ENCODE measurements at regions not wholly inside any gene's neighbourhood (a gene's known extent, or its start where the extent isn't known, plus 50 kb on each side); places are given as distances from the start of the nearest gene placed in this dataset.
A peak's percentile ranks its signal among the peaks of the same experiment; 100 is the strongest.

- intact Hi-C loops (cut with DNase I), result no loop called here
- H3K27ac ChIP-seq, result peak overlapping the region in 1 of 4 donors; percentile 47
- TF ChIP-seq POLR2A (IDR thresholded peaks at IDR 0.05) (no peak), POLR2AphosphoS5 (IDR thresholded peaks at IDR 0.05) (peak in 2 of 4 donors; percentile 46 to 53)
- H3K27me3 ChIP-seq, result no peaks in the 10 kb centered on the region
- H3K9me3 ChIP-seq, result no peaks in the 10 kb centered on the region
- peaks cover 0 to 31% (median 13%) of the 10 kb centered on the region in 4 donors for H3K4me1 ChIP-seq
- no peak overlapping the region for H3K4me3 ChIP-seq
- WGBS, 2 donors, result 0 to 28% methylated on average over 1 of the region's 1 CpG
- DNase-seq, result no peak
- H3K36me3 ChIP-seq, result no peaks in the 10 kb centered on the region
Measured at GRCh38 chr10:109275960-109276359, 647.4 kb downstream of the XPNPEP1 start.

DNA sequence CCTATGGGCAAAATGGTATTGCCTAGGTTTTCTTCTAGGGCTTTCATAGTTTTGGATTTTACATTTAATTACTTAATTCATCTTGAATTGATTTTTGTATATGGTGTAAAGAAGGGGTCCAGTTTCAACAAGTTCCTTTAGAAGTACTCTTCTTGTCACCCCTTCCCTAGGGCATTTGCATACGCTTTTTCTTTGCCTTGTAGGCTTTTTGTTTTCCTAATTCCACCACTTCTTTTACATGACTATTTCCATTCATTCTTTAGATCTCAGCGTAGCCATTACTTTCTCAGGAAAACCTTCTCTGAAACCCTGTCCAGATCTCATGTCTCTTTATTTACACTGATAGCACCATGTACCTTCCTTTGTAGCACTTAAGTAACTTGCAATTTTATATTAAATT, 648.6 kb downstream of the XPNPEP1 start:
- no peak overlapping the region for H3K4me3 ChIP-seq
- H3K27ac ChIP-seq, result no peak overlapping the region
- intact Hi-C loops (cut with DNase I), result no loop called here
- H3K27me3 ChIP-seq, result no peaks in the 10 kb centered on the region
- H3K4me1 ChIP-seq, result peaks cover 0 to 31% (median 13%) of the 10 kb centered on the region in 4 donors
- no peak for DNase-seq
- H3K9me3 ChIP-seq, result no peaks in the 10 kb centered on the region
- WGBS, 2 donors, result 83 to 91% methylated on average over 2 of the region's 2 CpGs
- no peaks in the 10 kb centered on the region for H3K36me3 ChIP-seq
- TF ChIP-seq CTCF (IDR thresholded peaks at IDR 0.05) (no peak), POLR2AphosphoS5 (IDR thresholded peaks at IDR 0.05) (no peak), EP300 (IDR thresholded peaks at IDR 0.05) (no peak), POLR2A (IDR thresholded peaks at IDR 0.05) (no peak)

DNA sequence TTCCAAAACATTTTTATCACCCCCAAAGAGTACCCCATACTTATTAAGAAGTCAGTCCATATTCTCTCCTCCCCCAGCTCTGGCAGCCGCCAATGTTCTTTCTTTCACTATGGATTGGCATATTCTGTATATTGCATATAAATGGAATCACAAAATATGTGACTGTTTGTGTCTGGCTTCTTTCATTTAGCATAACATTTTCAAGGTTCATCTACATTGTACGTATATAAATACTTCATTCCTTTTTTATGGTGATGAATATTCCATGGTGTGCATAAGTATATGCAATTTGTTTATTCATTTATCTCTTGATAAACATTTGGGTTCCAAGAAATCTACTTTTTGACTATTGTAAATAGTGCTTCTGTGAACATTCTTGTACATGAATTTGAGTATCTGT, 653.1 kb downstream of the XPNPEP1 start:
- Histone ChIP-seq H3K4me1 (no peaks in the 10 kb centered on the region), H3K27ac (no peak overlapping the region), H3K27me3 (no peaks in the 10 kb centered on the region), H3K9me3 (no peaks in the 10 kb centered on the region), H3K36me3 (no peaks in the 10 kb centered on the region), H3K4me3 (no peak overlapping the region)
- no peak for DNase-seq
- intact Hi-C loops (cut with DNase I), result no loop called here
- no peak for TF ChIP-seq CTCF (IDR thresholded peaks at IDR 0.05)
- no peak for TF ChIP-seq POLR2A (IDR thresholded peaks at IDR 0.05)
- TF ChIP-seq EP300 (IDR thresholded peaks at IDR 0.05), result no peak
- TF ChIP-seq POLR2AphosphoS5 (IDR thresholded peaks at IDR 0.05), result no peak
- WGBS, 2 donors, result 83 to 89% methylated on average over 2 of the region's 2 CpGs

DNA sequence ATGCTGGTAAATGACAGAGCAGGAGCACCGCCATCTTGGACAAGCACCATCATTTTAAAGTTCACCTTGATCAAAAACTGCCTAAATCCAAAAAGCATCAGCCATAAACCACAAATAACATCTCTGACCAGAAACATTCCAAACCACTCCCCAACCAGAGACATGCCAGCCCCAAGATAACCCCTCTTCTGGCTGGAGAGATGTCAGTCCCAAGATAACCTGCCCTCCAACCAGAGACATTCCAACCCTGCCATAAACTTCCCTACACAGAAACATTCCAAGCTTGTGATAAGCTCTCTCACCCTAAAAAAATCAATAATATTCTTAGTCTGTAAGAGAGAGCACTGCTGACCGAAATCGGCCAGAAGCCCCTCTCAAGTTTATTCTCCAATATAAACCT, 659.3 kb downstream of the XPNPEP1 start:
- Histone ChIP-seq H3K36me3 (no peaks in the 10 kb centered on the region), H3K27me3 (no peaks in the 10 kb centered on the region), H3K4me1 (peaks cover 0 to 10% (median 3%) of the 10 kb centered on the region in 4 donors), H3K27ac (no peak overlapping the region), H3K9me3 (no peaks in the 10 kb centered on the region), H3K4me3 (no peak overlapping the region)
- WGBS, 2 donors, result 86 to 89% methylated on average over 3 of the region's 3 CpGs
- no peak for TF ChIP-seq EP300 (IDR thresholded peaks at IDR 0.05)
- TF ChIP-seq CTCF (IDR thresholded peaks at IDR 0.05), result no peak
- TF ChIP-seq POLR2A (IDR thresholded peaks at IDR 0.05), result no peak
- DNase-seq, result no peak
- intact Hi-C loops (cut with DNase I), result no loop called here

DNA sequence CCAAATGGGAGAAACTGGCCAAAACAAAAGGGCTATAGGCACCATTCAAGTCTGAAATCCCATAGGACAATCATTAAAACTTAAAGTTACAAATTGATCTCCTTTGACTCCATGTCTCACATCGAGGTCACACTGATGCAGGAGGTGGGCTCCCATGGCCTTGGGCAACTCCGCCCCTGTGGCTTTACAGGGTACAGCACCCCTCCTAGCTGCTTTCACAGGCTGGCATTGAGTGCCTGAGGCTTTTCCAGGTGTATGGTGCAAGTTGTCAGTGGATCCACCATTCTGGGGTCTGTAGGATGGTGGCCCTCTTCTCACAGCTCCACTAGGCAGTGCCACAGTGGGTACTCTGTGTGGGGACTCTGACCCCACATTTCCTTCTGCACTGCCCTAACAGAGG, 662.1 kb downstream of the XPNPEP1 start:
- peaks cover 0 to 12% (median 3%) of the 10 kb centered on the region in 4 donors for H3K4me1 ChIP-seq
- H3K27me3 ChIP-seq, result no peaks in the 10 kb centered on the region
- no peak overlapping the region for H3K4me3 ChIP-seq
- H3K9me3 ChIP-seq, result no peaks in the 10 kb centered on the region
- no peak for DNase-seq
- intact Hi-C loops (cut with DNase I), result no loop called here
- TF ChIP-seq POLR2A (IDR thresholded peaks at IDR 0.05) (no peak), CTCF (IDR thresholded peaks at IDR 0.05) (no peak), EP300 (IDR thresholded peaks at IDR 0.05) (no peak), POLR2AphosphoS5 (IDR thresholded peaks at IDR 0.05) (no peak)
- no peaks in the 10 kb centered on the region for H3K36me3 ChIP-seq
- no peak overlapping the region for H3K27ac ChIP-seq
- 52 to 87% methylated on average over 2 of the region's 2 CpGs for WGBS, 2 donors
